ENCODE measurements at regions not wholly inside any gene's neighbourhood (a gene's known extent, or its start where the extent isn't known, plus 50 kb on each side); places are given as distances from the start of the nearest gene placed in this dataset.

DNA sequence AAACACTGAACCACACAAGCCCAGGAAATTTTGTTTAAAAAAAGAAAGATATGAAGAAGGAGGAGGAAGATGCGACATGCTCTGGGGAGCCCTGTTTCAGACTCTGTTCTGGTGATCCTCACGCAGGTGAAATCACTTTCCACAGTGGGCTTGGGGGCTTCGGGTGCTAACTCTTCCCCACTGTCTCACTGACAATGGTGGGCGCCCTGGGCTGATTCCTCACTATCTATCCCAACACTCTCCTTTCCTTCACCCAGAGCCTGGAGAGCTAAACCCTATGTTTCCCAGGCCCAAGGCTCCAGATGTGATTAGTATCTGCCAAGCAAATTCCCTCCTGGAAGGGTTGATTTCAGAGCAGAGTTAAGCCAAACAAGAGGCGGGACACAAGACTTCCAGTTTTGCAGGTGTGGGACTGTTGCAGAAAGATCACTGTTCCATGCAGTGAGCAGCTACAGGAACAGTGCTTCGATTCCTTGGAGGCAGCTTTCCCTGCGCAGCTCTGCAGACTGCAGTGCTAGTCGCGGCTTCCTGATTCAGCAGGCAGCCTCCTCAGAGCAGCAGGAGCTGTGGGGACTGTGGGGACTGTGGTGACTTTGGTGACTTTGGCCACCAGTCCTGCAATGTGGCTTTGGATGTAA, 168.3 kb downstream of the RHOU start:
- Histone ChIP-seq H3K4me3 (no peak overlapping the region), H3K4me1 (peaks cover 5% of the 10 kb centered on the region), H3K9me3 (no peaks in the 10 kb centered on the region), H3K36me3 (ENCODE audit: insufficient read depth in 1 of 2, low read depth in 1 of 2) (no peaks in the 10 kb centered on the region), H3K27me3 (ENCODE audit: insufficient read depth in 3 of 3, low read length in 2 of 3) (no peaks in the 10 kb centered on the region), H3K27ac (no peak overlapping the region)
- intact Hi-C loops (cut with DNase I): no loop called here
- ATAC-seq: peak in 2 of 4 donors; percentile 19 to 48
- TF ChIP-seq, protein P1, sequence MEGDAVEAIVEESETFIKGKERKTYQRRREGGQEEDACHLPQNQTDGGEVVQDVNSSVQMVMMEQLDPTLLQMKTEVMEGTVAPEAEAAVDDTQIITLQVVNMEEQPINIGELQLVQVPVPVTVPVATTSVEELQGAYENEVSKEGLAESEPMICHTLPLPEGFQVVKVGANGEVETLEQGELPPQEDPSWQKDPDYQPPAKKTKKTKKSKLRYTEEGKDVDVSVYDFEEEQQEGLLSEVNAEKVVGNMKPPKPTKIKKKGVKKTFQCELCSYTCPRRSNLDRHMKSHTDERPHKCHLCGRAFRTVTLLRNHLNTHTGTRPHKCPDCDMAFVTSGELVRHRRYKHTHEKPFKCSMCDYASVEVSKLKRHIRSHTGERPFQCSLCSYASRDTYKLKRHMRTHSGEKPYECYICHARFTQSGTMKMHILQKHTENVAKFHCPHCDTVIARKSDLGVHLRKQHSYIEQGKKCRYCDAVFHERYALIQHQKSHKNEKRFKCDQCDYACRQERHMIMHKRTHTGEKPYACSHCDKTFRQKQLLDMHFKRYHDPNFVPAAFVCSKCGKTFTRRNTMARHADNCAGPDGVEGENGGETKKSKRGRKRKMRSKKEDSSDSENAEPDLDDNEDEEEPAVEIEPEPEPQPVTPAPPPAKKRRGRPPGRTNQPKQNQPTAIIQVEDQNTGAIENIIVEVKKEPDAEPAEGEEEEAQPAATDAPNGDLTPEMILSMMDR (IDR thresholded peaks at IDR 0.05): no peak
- WGBS, 3 donors: 40 to 51% (median 49%) methylated on average over 9 of the region's 9 CpGs
- no peak for DNase-seq

DNA sequence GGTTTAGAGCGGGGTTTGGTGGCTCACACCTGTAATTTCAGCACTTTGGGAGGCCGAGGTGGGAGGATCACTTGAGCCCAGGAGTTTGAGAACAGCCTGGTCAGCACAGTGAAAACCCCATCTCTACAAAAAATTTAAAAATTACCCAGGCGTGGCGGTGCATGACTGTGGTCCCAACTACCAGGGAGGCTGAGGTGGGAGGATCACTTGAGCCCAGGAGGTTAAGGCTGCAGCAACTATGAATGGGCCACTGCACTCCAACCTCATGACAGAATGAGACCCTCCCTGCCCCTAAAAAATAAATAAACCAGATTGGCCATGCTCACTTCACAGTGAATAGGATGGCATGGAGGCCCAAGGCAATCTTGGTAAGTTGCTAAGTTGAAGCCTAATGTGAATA, 168.9 kb downstream of the RHOU start:
- no peaks in the 10 kb centered on the region for H3K27me3 ChIP-seq (ENCODE audit: insufficient read depth in 3 of 3, low read length in 2 of 3)
- TF ChIP-seq, protein P1 (IDR thresholded peaks at IDR 0.05): no peak
- ATAC-seq (no peak), DNase-seq (no peak)
- 94 to 96% (median 94%) methylated on average over 4 of the region's 4 CpGs for WGBS, 3 donors
- H3K36me3 ChIP-seq (ENCODE audit: insufficient read depth in 1 of 2, low read depth in 1 of 2): no peaks in the 10 kb centered on the region
- intact Hi-C loops (cut with DNase I): no loop called here
- H3K27ac ChIP-seq: no peak overlapping the region
- no peaks in the 10 kb centered on the region for H3K9me3 ChIP-seq
- H3K4me1 ChIP-seq: peaks cover 5% of the 10 kb centered on the region
- no peak overlapping the region for H3K4me3 ChIP-seq

- Histone ChIP-seq H3K9me3 (no peaks in the 10 kb centered on the region), H3K27ac (no peak overlapping the region), H3K4me3 (no peak overlapping the region), H3K27me3 (ENCODE audit: insufficient read depth in 3 of 3, low read length in 2 of 3) (no peaks in the 10 kb centered on the region), H3K36me3 (ENCODE audit: insufficient read depth in 1 of 2, low read depth in 1 of 2) (no peaks in the 10 kb centered on the region), H3K4me1 (peaks cover 5% of the 10 kb centered on the region)
- no peak for ATAC-seq
- intact Hi-C loops (cut with DNase I): no loop called here
- DNase-seq: no peak
- 93 to 98% (median 94%) methylated on average over 2 of the region's 2 CpGs for WGBS, 3 donors
- TF ChIP-seq, protein P1 (IDR thresholded peaks at IDR 0.05): no peak
These were observed 170.4 kb downstream of the RHOU start for GRCh38 chr1:228905701-228906101.

GRCh38 chr1:228906223-228906860, 171.1 kb downstream of the RHOU start:
- H3K27me3 ChIP-seq (ENCODE audit: insufficient read depth in 3 of 3, low read length in 2 of 3): no peaks in the 10 kb centered on the region
- peaks cover 5% of the 10 kb centered on the region for H3K4me1 ChIP-seq
- ATAC-seq (no peak), DNase-seq (no peak)
- intact Hi-C loops (cut with DNase I): no loop called here
- H3K27ac ChIP-seq: no peak overlapping the region
- 94 to 98% (median 96%) methylated on average over 10 of the region's 10 CpGs for WGBS, 3 donors
- H3K4me3 ChIP-seq: no peak overlapping the region
- TF ChIP-seq, protein P1 (IDR thresholded peaks at IDR 0.05): no peak
- no peaks in the 10 kb centered on the region for H3K36me3 ChIP-seq (ENCODE audit: insufficient read depth in 1 of 2, low read depth in 1 of 2)
- H3K9me3 ChIP-seq: no peaks in the 10 kb centered on the region

All from psoas muscle (tissue), 7 donors.